KG1 (cell line): ENCODE measurements at regions not wholly inside any gene's neighbourhood (a gene's known extent, or its start where the extent isn't known, plus 50 kb on each side); places are given as distances from the start of the nearest gene placed in this dataset.
"Not testable (repeated sequence)": the region's sequence is repeated elsewhere in the genome, so short reads cannot be mapped to it uniquely, and the experiment has no call there.

ENCODE experiments used
- DNase-seq: peaks from one replicate; lab custom pipeline; 2025; lab: John Stamatoyannopoulos, UW

DNA sequence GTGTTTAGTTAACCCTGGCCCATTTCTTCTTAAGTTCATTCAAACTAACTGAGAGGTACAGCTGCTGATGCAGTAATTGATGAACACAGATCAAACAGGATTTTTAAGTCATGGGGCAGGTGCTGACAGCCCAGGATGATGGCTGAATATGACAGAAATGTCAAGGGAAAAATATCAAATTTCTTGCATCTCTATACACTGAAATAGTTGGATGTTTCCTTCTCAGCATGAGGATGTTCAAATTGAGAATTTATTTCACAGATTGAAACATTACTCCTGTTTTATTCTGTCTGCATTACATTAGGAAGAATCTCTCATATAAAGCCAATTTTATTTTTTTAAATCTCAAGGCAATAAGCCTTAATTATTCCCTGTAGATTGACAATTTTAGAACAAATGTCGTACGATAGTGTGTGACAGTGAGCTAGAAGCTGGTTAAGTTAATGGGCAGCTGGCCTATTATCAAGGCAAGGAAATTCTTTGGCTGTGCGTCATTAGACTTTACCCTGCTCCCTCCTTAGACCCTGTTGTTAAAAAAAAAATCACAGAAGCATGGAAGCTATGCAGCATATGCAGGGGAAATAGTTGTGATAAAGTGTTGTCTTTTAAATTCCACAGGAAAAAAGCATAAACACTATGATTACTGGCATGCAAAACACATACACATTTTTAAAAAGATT is 183.8 kb upstream of the KCNMB2 start:
- DNase-seq, result no peak

DNA sequence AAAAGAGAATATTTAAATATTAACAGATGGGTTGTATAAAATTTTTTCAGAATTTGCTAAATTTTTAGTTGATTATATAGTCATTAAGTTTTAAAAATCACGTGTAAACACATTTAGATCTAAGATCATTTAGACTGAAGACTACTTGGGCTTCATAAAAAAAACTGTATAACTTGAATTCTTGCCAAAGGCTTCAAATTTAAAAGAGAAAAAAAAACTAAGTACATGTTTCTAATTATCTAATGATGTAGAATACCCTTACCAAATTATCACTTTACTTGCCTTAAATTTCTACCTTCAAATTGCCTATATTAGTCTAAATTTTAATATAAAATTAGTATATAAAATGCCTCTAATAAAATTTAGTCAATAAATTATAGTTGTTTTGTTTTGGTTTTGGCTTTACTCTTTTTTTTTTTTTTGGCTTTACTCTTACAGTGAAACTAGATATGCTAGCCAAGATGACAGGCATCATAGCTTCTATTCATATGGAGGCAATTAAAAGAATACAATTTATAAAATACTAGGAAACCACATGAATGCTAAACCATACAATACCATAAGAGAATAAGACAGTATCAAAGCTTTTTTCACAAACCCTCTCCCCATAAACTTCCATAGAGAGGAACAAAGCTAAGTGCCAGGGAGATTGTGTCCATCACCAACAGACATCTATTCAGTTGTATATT is 183.1 kb upstream of the KCNMB2 start:
- no peak for DNase-seq

DNA sequence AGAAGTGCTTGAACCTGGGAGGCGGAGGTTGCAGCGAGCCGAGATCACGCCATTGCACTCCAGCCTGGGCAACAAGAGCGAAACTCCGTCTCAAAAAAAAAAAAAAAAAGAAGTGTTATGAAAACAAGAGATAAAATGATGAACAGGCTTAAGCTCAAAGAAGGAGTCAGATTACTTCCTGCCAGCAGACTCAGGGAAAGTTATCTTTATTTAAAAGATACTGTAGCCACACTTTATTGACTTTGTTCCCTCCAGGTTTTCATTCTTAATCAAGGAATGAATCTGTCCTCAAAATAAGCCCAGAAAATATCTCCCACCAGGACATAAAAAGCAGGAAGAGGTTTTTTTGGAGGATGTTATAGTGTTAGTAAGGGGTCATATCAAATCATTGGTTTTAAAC is 176.5 kb upstream of the KCNMB2 start:
- no peak for DNase-seq

DNA sequence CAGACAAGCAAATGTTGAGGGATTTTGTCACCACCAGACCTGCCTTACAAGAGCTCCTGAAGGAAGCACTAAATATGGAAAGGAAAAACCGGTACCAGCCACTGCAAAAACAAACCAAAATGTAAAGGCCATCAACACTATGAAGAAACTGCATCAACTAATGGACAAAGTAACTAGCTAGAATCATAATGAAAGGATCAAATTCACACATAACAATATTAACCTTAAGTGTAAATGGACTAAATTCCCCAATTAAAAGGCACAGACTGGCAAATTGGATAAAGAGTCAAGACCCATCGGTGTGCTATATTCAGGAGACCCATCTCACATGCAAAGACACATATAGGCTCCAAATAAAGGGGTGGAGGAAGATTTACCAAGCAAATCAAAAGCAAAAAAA is 173.2 kb upstream of the KCNMB2 start:
- DNase-seq, result not testable (repeated sequence)

DNA sequence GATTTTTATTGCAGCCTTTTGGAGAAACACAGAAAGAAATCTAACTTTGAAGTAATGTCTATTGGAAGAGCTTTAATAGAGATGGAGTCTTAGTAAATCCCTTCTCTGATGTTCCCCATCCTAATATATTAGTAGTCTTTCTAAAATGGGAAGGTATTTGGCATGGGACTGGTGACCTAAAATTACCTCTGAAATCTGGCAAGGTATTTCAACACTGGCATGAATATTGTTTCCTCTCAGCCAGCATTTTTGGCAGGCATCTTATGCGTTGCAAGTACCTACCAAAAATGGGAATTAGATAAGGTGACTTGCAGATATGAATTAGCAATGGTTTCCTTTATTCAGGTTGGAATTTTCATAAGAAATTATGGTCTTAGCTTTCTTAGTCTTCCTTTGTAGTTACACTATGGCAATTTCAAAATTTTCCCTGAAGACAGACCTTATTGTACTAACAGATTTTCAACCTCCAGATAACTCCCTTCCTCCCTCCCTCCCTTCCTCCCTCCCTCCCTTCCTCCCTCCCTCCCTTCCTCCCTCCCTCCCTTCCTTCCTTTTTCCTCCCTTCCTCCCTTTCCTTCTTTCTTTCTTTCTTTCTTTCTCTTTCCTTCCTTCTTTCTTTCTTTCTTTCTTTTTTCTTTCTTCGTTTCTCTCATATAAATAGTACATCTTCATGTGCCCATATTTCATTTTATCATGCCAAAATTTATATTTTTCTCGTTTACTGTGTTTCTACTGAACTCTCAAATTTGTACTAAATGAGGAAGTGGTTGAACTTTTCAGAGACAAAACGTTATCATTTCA is 168.2 kb upstream of the KCNMB2 start:
- DNase-seq, result no peak

DNA sequence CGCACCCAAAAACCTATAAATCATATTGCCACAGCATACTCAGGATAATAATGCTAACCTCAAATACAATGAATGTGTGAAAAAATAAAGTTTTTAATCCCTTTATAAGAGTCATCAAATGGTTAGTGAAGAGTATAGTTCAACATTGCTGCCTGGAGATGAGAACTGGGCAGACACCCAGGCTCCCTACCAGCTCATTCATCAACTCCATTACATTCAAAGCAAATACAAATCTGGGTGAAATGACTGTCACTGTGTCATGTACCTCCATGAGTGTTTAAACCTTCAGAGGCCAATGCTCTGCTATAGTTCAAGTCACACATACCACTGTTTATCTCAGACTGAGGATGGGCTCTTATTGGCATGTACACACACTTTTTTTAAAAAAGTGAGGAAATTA is 167.2 kb upstream of the KCNMB2 start:
- DNase-seq, result no peak

DNA sequence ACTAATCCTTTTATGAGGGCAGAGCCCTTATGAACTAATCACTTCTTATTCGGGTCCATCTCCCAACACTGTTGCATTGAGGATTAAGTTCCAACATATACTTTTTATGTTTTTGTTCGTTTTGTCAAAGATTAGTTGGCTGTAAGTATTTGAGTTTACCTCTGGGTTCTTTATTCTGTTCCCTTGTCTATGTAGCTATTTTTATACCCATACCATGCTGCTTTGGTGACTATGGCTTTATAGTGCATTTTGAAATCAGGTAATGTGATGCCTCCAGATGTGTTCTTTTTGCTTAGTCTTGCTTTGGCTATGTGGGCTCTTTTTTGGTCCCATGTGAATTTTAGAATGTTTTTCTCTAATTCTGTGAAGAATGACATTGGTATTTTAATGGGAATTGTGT is 166.4 kb upstream of the KCNMB2 start:
- no peak for DNase-seq

DNA sequence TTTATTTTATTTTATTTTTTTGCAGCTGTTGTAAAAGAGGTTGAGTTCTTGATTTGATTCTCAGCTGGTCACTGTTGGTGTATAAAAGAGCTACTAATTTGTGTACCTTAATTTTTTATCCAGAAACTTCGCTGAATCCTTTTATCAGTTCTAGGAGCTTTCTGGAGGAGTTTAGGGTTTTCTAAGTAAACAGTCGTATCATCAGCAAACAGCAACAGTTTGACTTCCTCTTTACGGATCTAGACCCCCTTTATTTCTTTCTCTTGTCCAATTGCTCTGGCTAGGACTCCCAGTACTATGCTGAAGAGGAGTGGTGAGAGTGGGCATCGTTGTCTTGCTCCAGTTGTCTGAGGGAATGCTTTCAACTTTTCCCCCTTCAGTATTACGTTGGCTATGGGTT is 165.8 kb upstream of the KCNMB2 start:
- no peak for DNase-seq

DNA sequence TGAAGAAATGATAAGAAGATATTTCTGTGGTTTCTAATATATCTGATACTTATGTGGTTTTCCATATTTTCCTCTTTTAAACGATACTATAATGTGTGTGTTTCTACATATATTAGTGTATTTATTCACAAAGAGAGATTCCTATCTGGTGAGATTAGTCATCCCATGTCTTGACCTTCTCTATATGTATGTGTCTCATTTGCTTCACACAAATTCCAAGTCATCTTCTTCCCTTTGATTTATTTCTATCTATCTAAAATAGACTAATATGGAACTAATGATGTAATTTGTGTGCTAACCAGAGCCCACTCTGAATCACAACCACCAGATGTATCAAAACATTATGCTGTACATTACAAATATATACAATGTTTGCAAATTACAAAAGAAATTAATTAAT is 154.7 kb upstream of the KCNMB2 start:
- no peak for DNase-seq

DNA sequence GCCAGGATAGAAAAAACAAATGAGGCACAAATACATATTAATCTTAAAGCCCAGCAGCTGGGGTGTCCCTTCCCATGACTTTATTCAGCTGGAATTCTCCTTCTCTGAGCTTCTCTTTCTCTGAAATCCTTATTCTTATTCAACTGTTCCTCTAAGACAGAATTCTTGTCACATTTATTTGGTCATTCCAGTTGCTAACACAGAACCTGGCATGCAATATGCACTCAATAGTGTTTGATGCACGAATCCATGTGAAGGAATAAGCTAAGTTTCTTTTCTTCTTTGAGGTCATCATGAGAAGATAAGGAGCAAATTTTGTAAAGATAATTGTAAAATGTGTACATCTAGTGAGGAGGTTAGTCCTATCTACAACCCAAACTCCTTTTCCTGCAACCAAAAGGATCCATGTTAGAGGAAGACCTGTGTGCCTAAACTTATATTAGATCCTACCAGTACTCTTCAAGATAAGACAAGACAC is 154.2 kb upstream of the KCNMB2 start:
- DNase-seq, result no peak

DNA sequence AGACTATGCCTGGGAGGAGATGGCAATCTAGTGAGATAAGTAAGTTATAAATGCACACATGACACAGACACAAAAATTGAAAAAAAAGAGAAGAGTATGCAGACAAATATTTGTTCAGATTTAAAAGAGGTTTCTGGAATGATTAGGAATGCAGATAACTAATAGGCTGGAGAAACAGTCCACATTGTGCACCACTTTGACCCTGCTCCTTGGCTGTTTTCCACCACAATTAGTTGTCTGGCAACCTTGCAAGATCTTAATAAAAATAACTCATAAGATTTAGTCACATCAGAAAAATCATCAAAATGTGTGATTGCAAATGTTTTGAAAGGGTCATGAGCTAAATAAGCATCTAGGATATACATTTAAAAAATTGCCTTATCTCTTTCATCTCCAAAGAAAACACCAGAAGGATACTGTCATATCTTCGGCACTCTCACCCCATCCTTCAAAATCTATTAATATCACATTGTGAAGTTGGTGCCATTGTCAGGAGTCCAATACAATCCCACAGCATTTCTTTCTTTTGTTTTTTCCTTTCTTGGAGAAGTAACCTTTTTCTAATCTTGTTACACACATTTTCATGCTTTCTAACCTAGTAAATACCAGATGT is 153.7 kb upstream of the KCNMB2 start:
- no peak for DNase-seq

DNA sequence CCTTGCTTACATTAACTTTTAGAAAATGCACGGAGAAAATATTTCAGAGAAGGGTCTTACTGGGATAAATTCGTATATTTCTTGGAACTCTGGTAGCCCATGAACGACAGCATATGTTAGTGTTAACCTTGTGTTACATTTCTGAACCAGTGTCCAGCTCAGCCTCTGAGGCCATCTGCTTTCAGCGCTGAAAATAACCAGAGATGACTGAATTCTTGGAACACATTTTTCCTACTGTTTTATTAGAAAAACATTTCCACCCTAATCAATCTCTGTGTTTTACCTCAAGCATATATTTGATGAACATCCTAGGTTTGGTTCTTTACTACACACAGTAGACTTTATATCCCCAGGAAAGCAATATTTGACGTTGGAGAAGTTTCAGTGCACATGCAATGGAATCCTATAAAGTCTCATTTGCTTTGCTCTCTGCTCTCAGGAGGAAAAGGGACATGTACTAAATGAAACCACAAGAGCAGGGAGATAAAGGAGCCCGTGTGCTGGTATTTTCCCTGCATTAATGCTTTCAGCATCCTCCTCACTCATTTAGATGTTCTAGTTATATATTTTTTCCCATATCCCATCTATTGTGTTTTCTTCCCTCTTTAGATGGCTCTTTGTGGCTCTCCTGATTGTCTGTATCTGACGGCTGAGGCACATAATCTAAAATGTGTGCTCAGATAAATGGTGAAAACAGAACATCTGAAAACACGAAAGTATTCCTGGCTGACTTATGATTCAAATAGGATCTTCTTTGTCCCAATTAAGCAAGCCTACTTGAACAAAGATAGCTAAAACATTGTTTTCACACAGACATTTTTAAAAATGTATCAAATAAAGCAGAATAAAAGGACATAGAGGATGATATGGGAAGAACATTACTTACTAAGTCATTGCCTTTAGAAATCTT is 151.7 kb upstream of the KCNMB2 start:
- DNase-seq, result no peak

DNA sequence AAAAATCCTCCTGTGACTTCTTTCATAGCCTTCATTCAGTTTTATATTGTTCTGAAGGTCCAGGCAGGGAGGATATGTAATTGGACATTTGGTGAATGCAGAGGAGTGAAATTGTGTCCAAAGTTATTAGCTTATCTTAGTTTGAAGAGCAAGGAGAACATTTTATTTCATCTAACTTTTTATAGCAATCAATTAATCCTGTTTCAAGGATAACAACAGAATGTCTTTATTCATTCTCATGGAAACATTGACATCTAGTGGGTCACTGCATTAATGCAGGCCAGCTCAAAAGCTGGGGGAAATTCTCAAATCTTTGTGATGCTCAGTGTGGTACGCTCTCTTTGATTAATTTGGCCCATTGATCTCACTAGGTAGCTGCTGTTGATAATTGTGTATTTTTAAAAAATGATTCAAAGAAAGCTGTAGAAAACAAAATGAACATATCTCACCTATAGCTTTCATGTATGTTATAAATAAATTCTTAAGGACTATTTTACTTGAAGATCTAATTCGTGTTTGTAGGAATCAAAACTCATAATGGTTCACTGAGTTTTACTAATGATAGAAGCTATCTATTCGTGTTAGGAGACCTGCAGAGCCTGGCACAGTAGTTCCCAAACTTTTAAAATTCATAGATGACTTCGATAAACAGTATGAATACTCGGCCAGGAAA is 150.8 kb upstream of the KCNMB2 start:
- DNase-seq, result peak; percentile 16

DNA sequence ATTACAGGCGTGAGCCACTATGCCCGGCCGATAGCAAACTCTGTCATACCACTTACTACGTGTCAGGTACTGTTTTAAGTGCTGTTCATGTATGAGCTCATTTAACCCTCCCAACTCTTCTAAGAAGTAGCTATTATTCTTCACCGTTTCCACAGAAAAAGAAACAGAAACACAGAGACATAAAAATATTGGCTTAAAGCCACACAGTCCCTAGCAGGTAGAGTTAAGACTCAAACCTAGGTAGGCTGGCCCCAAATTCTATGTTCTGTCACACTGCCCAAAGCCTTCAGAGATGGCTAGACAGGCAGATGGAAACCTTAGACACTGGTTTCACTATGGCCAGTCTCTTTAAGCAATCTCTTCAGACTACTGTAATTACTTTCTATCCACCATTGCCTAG is 149.8 kb upstream of the KCNMB2 start:
- no peak for DNase-seq

DNA sequence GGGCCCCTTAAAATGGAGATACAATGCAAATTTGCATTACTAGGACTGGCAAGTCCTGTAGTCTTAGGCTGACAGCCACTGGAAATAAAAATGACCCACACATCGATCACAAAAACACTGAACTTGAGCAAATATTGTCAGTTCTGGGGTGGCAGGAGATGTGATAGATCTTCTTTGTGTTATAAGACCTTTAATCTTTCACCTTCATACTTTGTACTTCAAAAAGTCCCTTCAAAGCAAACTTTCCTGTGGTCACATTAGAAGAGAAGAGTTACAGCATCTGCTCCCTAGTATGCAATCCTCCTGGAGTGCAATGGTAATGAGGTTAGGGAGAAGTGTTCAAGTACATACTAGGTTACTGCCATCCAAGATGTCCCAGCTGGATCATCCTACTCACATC is 149.4 kb upstream of the KCNMB2 start:
- DNase-seq, result no peak

DNA sequence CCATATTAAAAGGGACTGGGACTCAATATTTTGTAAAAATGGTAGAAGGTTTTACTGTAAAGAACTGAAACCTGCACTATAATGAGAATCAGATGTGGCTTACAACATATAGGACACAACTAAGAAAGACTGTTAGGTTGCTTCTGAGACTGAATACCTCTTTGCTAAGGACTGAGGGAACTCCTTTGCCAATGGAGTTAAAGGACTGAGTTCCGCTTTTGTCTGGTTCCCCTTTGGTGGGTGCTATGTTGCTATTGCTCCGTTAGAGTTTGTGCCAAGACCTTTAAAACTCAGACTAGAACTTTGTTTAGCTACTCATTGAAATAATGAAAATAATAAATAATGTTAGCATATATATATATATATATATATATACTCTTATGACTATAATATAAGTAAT is 147.8 kb upstream of the KCNMB2 start:
- no peak for DNase-seq

DNA sequence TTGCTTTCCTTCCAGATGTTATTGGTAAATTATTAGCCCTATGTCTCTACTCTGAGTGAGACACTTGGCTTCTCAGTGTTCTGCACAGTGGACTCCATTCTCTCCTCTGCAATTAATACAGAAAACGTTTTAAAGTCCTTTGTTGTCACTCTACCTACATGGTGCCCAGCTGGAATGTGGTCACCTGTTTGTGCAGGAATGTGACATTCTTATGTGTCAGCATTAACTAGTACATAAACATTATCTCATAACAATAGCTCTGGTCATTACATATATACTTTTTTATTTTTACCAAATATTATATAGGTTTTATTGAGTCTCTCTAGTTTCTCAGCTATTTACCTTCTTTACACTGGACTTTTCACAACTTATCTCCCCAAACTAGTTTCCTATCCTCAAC is 147.0 kb upstream of the KCNMB2 start:
- no peak for DNase-seq

DNA sequence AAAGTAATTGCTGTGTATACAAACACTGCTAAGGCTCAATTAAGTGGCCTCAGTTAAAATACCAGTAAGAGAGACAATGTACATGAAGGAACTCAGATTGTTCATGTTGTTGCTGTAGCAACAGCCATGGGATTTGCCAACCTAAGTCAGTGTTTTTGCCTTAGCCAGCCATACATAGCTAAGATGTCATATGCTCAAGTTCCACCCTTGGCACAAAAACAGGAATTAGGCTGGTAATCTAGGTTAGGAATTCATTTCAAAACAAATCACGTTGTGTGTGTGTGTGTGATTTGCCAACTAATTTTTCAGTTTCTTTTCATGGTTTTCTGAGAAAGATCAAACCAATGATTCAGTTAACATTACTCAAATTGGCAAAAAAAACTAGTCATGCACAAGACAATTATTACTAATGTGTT is 143.7 kb upstream of the KCNMB2 start:
- DNase-seq, result no peak

DNA sequence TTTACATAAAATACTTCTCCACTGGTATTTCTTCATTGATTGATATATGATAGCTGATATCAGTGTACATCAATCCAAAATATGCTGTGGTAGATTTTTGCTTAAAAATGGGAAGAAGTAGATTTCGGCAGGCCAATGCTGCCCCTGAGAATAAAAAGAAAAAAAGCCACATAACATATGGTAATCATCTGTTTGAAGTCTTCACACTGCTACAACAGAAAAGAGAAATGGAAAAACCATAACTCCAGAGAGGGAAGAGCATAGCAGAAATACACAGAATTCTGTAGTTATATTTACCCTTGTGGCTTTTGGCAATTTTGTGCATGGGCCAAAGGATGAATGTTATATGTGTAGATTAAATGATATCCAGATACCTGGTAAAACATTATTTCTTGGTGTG is 143.1 kb upstream of the KCNMB2 start:
- no peak for DNase-seq

DNA sequence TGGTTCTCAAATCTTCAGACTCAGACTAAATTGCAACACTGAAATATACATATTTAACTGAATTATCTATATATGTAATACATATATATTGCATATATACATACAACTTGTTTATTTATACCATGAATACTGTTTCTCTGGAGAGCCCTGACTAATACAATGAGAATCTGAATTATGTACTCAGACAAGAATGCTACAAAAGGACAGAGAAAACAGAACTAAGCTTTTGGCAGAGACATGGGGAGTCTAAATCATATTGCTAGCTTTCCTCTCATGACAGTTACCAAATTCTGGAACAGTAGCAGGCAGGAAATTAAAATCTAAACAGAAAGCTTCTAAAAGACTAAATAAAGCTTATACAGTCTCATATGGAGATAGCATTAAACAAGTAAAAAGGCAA is 142.4 kb upstream of the KCNMB2 start:
- no peak for DNase-seq

DNA sequence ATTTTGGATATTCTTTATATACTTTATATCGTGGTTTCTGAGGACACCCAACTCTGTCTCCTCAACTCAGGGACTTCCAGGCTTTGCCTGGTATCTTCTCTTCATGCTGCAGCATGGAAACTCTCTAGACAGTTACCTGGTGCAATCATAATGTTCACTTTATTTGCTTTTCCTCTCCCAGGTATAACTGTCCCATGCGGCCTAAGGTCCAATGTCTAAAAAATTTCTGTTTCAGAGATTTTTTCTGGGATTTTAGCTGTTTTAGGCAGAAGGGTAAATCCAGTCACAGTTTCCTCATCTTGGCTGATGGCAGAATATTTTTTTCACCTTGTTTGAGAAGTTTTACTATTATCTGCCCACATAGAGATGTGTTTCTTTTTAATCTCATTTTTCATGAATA is 139.9 kb upstream of the KCNMB2 start:
- no peak for DNase-seq
